ENCODE measurements at regions not wholly inside any gene's neighbourhood (a gene's known extent, or its start where the extent isn't known, plus 50 kb on each side); places are given as distances from the start of the nearest gene placed in this dataset.
"Not testable (repeated sequence)": the region's sequence is repeated elsewhere in the genome, so short reads cannot be mapped to it uniquely, and the experiment has no call there.

- no peak for DNase-seq (ENCODE audit: low read depth in 2 of 2)
Measured at GRCh38 chr12:84148335-84148734, 764.3 kb downstream of the SLC6A15 start.

GRCh38 chr12:84136862-84137367, 775.7 kb downstream of the SLC6A15 start:
- DNase-seq (ENCODE audit: low read depth in 2 of 2), result no peak

GRCh38 chr12:84135586-84136279, 776.9 kb downstream of the SLC6A15 start:
- no peak for DNase-seq (ENCODE audit: low read depth in 2 of 2)

GRCh38 chr12:84134797-84135366, 777.7 kb downstream of the SLC6A15 start:
- DNase-seq (ENCODE audit: low read depth in 2 of 2), result no peak

GRCh38 chr12:84131076-84131475, 781.5 kb downstream of the SLC6A15 start:
- DNase-seq (ENCODE audit: low read depth in 2 of 2), result no peak

- no peak for DNase-seq (ENCODE audit: low read depth in 2 of 2)
Measured at GRCh38 chr12:84128117-84128991, 784.2 kb downstream of the SLC6A15 start.

GRCh38 chr12:84124211-84124610, 788.4 kb downstream of the SLC6A15 start:
- DNase-seq (ENCODE audit: low read depth in 2 of 2), result no peak

- DNase-seq (ENCODE audit: low read depth in 2 of 2), result no peak
Measured at GRCh38 chr12:84117190-84117589, 795.4 kb downstream of the SLC6A15 start.

GRCh38 chr12:84113666-84114065, 798.9 kb downstream of the SLC6A15 start:
- no peak for DNase-seq (ENCODE audit: low read depth in 2 of 2)

- not testable (repeated sequence) for DNase-seq (ENCODE audit: low read depth in 2 of 2)
Measured at GRCh38 chr12:84103886-84104285, 808.7 kb downstream of the SLC6A15 start.

- DNase-seq (ENCODE audit: low read depth in 2 of 2), result not testable (repeated sequence)
Measured at GRCh38 chr12:84101963-84102362, 810.6 kb downstream of the SLC6A15 start.

GRCh38 chr12:84099591-84099990, 813.0 kb downstream of the SLC6A15 start:
- not testable (repeated sequence) for DNase-seq (ENCODE audit: low read depth in 2 of 2)

GRCh38 chr12:84091651-84092050, 820.9 kb downstream of the SLC6A15 start:
- DNase-seq (ENCODE audit: low read depth in 2 of 2), result no peak

- DNase-seq (ENCODE audit: low read depth in 2 of 2), result no peak
Measured at GRCh38 chr12:84089356-84089755, 823.2 kb downstream of the SLC6A15 start.

GRCh38 chr12:84085046-84085445, 827.6 kb downstream of the SLC6A15 start:
- no peak for DNase-seq (ENCODE audit: low read depth in 2 of 2)

GRCh38 chr12:84079626-84080025, 833.0 kb downstream of the SLC6A15 start:
- DNase-seq (ENCODE audit: low read depth in 2 of 2), result no peak

GRCh38 chr12:84077679-84078078, 834.9 kb downstream of the SLC6A15 start:
- DNase-seq (ENCODE audit: low read depth in 2 of 2), result no peak

- no peak for DNase-seq (ENCODE audit: low read depth in 2 of 2)
Measured at GRCh38 chr12:84075991-84076390, 836.6 kb downstream of the SLC6A15 start.

- no peak for DNase-seq (ENCODE audit: low read depth in 2 of 2)
Measured at GRCh38 chr12:84073401-84073800, 839.2 kb downstream of the SLC6A15 start.

GRCh38 chr12:84072961-84073360, 839.6 kb downstream of the SLC6A15 start:
- DNase-seq (ENCODE audit: low read depth in 2 of 2), result no peak

- DNase-seq (ENCODE audit: low read depth in 2 of 2), result no peak
Measured at GRCh38 chr12:84070292-84070691, 842.3 kb downstream of the SLC6A15 start.

GRCh38 chr12:84069699-84070098, 842.9 kb downstream of the SLC6A15 start:
- DNase-seq (ENCODE audit: low read depth in 2 of 2), result no peak
